ENCODE measurements at regions not wholly inside any gene's neighbourhood (a gene's known extent, or its start where the extent isn't known, plus 50 kb on each side); places are given as distances from the start of the nearest gene placed in this dataset.

- Histone ChIP-seq H3K9me2 (replicated peaks; ENCODE audit: insufficient read depth, low read length) (no peaks in the 10 kb centered on the region), H3K9me3 (replicated peaks; ENCODE audit: insufficient read depth, low read length) (no peaks in the 10 kb centered on the region), H3K27me3 (replicated peaks; ENCODE audit: insufficient read depth, low read length) (no peaks in the 10 kb centered on the region), H3K4me2 (ENCODE audit: low read depth, low read length) (no peak overlapping the region), H3K9ac (ENCODE audit: low read length) (no peak overlapping the region), H3K36me3 (replicated peaks; ENCODE audit: insufficient read depth, low read length) (no peaks in the 10 kb centered on the region), H2AFZ (ENCODE audit: low read length) (no peak overlapping the region), H4K20me1 (ENCODE audit: insufficient read depth, low read length) (no peaks in the 10 kb centered on the region), H3K4me3 (ENCODE audit: low read length) (no peak overlapping the region), H3K4me1 (ENCODE audit: low read length) (no peaks in the 10 kb centered on the region), H3K79me2 (ENCODE audit: low read length) (no peaks in the 10 kb centered on the region), H3F3A (ENCODE audit: insufficient read depth, low read length) (no peaks in the 10 kb centered on the region), H3K27ac (ENCODE audit: low read length) (no peak overlapping the region)
- DNase-seq, result no peak
- no peak for TF ChIP-seq EZH2 (optimal IDR thresholded peaks at IDR 0.05; ENCODE audit: low read depth, low read length)
Observed at GRCh38 chr1:72697410-72697809, 415.1 kb upstream of the NEGR1 start.

- Histone ChIP-seq H4K20me1 (ENCODE audit: insufficient read depth, low read length) (no peaks in the 10 kb centered on the region), H2AFZ (ENCODE audit: low read length) (no peak overlapping the region), H3K4me3 (ENCODE audit: low read length) (no peak overlapping the region), H3K9me2 (replicated peaks; ENCODE audit: insufficient read depth, low read length) (no peaks in the 10 kb centered on the region), H3K4me2 (ENCODE audit: low read depth, low read length) (no peak overlapping the region), H3F3A (ENCODE audit: insufficient read depth, low read length) (no peaks in the 10 kb centered on the region), H3K79me2 (ENCODE audit: low read length) (no peaks in the 10 kb centered on the region), H3K4me1 (ENCODE audit: low read length) (no peaks in the 10 kb centered on the region), H3K27me3 (replicated peaks; ENCODE audit: insufficient read depth, low read length) (no peaks in the 10 kb centered on the region), H3K27ac (ENCODE audit: low read length) (no peak overlapping the region), H3K9ac (ENCODE audit: low read length) (no peak overlapping the region), H3K36me3 (replicated peaks; ENCODE audit: insufficient read depth, low read length) (no peaks in the 10 kb centered on the region), H3K9me3 (replicated peaks; ENCODE audit: insufficient read depth, low read length) (no peaks in the 10 kb centered on the region)
- DNase-seq, result no peak
- TF ChIP-seq EZH2phosphoT487 (IDR thresholded peaks at IDR 0.05; ENCODE audit: low read length) (no peak), CTCF (IDR thresholded peaks at IDR 0.05; ENCODE audit: low read length) (no peak), EZH2 (optimal IDR thresholded peaks at IDR 0.05; ENCODE audit: low read depth, low read length) (no peak)
Observed at GRCh38 chr1:72693899-72694298, 411.6 kb upstream of the NEGR1 start.

- Histone ChIP-seq H2AFZ (ENCODE audit: low read length) (no peak overlapping the region), H3K4me2 (ENCODE audit: low read depth, low read length) (no peak overlapping the region), H4K20me1 (ENCODE audit: insufficient read depth, low read length) (no peaks in the 10 kb centered on the region), H3K79me2 (ENCODE audit: low read length) (no peaks in the 10 kb centered on the region), H3K4me1 (ENCODE audit: low read length) (no peaks in the 10 kb centered on the region), H3K4me3 (ENCODE audit: low read length) (no peak overlapping the region), H3K27me3 (replicated peaks; ENCODE audit: insufficient read depth, low read length) (no peaks in the 10 kb centered on the region), H3K9ac (ENCODE audit: low read length) (no peak overlapping the region), H3F3A (ENCODE audit: insufficient read depth, low read length) (no peaks in the 10 kb centered on the region), H3K9me3 (replicated peaks; ENCODE audit: insufficient read depth, low read length) (no peaks in the 10 kb centered on the region), H3K27ac (ENCODE audit: low read length) (no peak overlapping the region), H3K9me2 (replicated peaks; ENCODE audit: insufficient read depth, low read length) (no peaks in the 10 kb centered on the region), H3K36me3 (replicated peaks; ENCODE audit: insufficient read depth, low read length) (no peaks in the 10 kb centered on the region)
- TF ChIP-seq CTCF (IDR thresholded peaks at IDR 0.05; ENCODE audit: low read length) (no peak), EZH2phosphoT487 (IDR thresholded peaks at IDR 0.05; ENCODE audit: low read length) (no peak), EZH2 (optimal IDR thresholded peaks at IDR 0.05; ENCODE audit: low read depth, low read length) (no peak)
- DNase-seq, result no peak
Observed at GRCh38 chr1:72693376-72693775, 411.0 kb upstream of the NEGR1 start.

GRCh38 chr1:72690871-72691270 lies 408.5 kb upstream of the NEGR1 start:
- no peak for DNase-seq
- TF ChIP-seq CTCF (IDR thresholded peaks at IDR 0.05; ENCODE audit: low read length) (no peak), EZH2 (optimal IDR thresholded peaks at IDR 0.05; ENCODE audit: low read depth, low read length) (no peak), EZH2phosphoT487 (IDR thresholded peaks at IDR 0.05; ENCODE audit: low read length) (no peak)
- H3K36me3 ChIP-seq (replicated peaks; ENCODE audit: insufficient read depth, low read length), result no peaks in the 10 kb centered on the region
- no peaks in the 10 kb centered on the region for H3K9me2 ChIP-seq (replicated peaks; ENCODE audit: insufficient read depth, low read length)
- H3K9ac ChIP-seq (ENCODE audit: low read length), result no peak overlapping the region
- H4K20me1 ChIP-seq (ENCODE audit: insufficient read depth, low read length), result no peaks in the 10 kb centered on the region
- H3K27ac ChIP-seq (ENCODE audit: low read length), result no peak overlapping the region
- no peaks in the 10 kb centered on the region for H3K27me3 ChIP-seq (replicated peaks; ENCODE audit: insufficient read depth, low read length)
- no peak overlapping the region for H3K4me2 ChIP-seq (ENCODE audit: low read depth, low read length)
- no peaks in the 10 kb centered on the region for H3K9me3 ChIP-seq (replicated peaks; ENCODE audit: insufficient read depth, low read length)
- H3K79me2 ChIP-seq (ENCODE audit: low read length), result no peaks in the 10 kb centered on the region
- H3F3A ChIP-seq (ENCODE audit: insufficient read depth, low read length), result no peaks in the 10 kb centered on the region
- no peaks in the 10 kb centered on the region for H3K4me1 ChIP-seq (ENCODE audit: low read length)
- H2AFZ ChIP-seq (ENCODE audit: low read length), result no peak overlapping the region
- no peak overlapping the region for H3K4me3 ChIP-seq (ENCODE audit: low read length)
